ENCODE measurements at regions not wholly inside any gene's neighbourhood (a gene's known extent, or its start where the extent isn't known, plus 50 kb on each side); places are given as distances from the start of the nearest gene placed in this dataset.

- TF ChIP-seq CTCF (conservative IDR thresholded peaks at IDR 0.05; ENCODE audit: low read depth, low read length) (no peak), POLR2A (IDR thresholded peaks at IDR 0.05; ENCODE audit: low read depth, low read length) (no peak), MAFK (IDR thresholded peaks at IDR 0.05; ENCODE audit: low read depth, low read length) (no peak), RAD21 (IDR thresholded peaks at IDR 0.05; ENCODE audit: low read length) (no peak), SMC3 (IDR thresholded peaks at IDR 0.05; ENCODE audit: low read depth, low read length) (no peak), ELK1 (IDR thresholded peaks at IDR 0.05; ENCODE audit: borderline replicate concordance, low read depth, low read length) (no peak), CEBPB (IDR thresholded peaks at IDR 0.05; ENCODE audit: low read depth, low read length) (no peak), MAZ (IDR thresholded peaks at IDR 0.05; ENCODE audit: borderline replicate concordance, low read depth, low read length) (no peak), MXI1 (IDR thresholded peaks at IDR 0.05; ENCODE audit: borderline replicate concordance, low read depth, low read length) (no peak), NFE2L2 (IDR thresholded peaks at IDR 0.05; ENCODE audit: low read depth, low read length) (no peak), CHD1 (IDR thresholded peaks at IDR 0.05; ENCODE audit: low read depth, low read length) (no peak)
- TF ChIP-seq, protein P1, sequence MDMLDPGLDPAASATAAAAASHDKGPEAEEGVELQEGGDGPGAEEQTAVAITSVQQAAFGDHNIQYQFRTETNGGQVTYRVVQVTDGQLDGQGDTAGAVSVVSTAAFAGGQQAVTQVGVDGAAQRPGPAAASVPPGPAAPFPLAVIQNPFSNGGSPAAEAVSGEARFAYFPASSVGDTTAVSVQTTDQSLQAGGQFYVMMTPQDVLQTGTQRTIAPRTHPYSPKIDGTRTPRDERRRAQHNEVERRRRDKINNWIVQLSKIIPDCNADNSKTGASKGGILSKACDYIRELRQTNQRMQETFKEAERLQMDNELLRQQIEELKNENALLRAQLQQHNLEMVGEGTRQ (IDR thresholded peaks at IDR 0.05; ENCODE audit: low read depth, low read length), result no peak
Observed at GRCh38 chr5:104903941-104904340, 1341.4 kb upstream of the NUDT12 start.

Data from IMR-90 (cell line).